Stimulated activated CD8-positive, alpha-beta memory T cell treated with anti-CD3 and anti-CD28 coated beads, Interleukin-7, amount 100 ng/mL, for 48 hours (primary cell): ENCODE measurements at regions not wholly inside any gene's neighbourhood (a gene's known extent, or its start where the extent isn't known, plus 50 kb on each side); places are given as distances from the start of the nearest gene placed in this dataset.

ENCODE experiments used
- DNase-seq, 2 donors: peaks; one replicate each; pipeline ENCODE4 v3.0.0-alpha.2; 2020; ENCODE audit warnings: low read depth in 1 of 2; ENCODE audit errors: extremely low read depth in 1 of 2

DNA sequence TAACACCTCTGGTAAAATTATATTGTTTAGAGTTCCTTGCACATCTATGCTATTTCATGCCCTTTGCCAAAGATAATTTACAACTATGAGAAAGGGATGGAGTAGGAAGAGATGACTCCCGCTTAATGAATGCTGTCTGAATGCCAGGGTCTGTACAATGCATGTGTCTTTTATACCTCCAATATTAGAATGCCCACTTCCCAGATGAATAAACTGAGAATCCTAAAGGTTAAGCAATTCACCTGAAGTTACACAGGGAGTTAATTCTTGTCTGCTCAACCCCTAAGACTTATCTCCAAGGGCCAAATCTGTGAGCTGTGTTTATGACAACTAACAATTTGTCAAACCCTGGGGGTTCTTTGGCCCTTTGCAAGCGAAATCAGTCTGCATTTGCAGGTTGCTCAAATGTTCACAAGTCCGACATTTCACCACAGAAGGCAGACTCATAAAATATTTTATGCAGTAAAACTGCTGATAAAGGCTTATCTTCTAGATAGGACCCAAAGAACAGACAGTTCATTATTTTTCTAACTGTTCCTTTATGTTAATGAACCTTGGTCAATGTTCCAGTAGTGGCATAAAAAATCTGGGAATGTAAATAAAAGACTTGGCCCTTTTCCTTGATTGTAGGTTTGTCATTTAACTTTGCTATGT, 50.2 kb upstream of the ATP1A1 start:
- DNase-seq = no peak
